ENCODE measurements at regions not wholly inside any gene's neighbourhood (a gene's known extent, or its start where the extent isn't known, plus 50 kb on each side); places are given as distances from the start of the nearest gene placed in this dataset.

GRCh38 chr6:138692978-138693909 is 80.3 kb upstream of the CCDC28A start:
- Histone ChIP-seq H3K27ac (peak overlapping the region; percentile 65 to 89 (median 70)), H3K4me3 (peak overlapping the region; percentile 68 to 97 (median 86)), H3K9me3 (no peaks in the 10 kb centered on the region), H3K36me3 (no peaks in the 10 kb centered on the region), H3K4me1 (peaks cover 0 to 7% (median 0%) of the 10 kb centered on the region in 4 donors), H3K27me3 (no peaks in the 10 kb centered on the region)
- peak in 2 of 3 donors; percentile 82 to 87 for DNase-seq
- TF ChIP-seq CTCF (IDR thresholded peaks at IDR 0.05) = peak in 3 of 6 experiments; percentile 17 to 30 (median 28)
- peak; percentile 64 to 66 for TF ChIP-seq POLR2A (IDR thresholded peaks at IDR 0.05)

GRCh38 chr6:138695193-138695592 is 78.4 kb upstream of the CCDC28A start:
- H3K9me3 ChIP-seq = no peaks in the 10 kb centered on the region
- H3K27me3 ChIP-seq = no peaks in the 10 kb centered on the region
- no peak for TF ChIP-seq POLR2A (IDR thresholded peaks at IDR 0.05)
- no peaks in the 10 kb centered on the region for H3K36me3 ChIP-seq
- no peak overlapping the region for H3K27ac ChIP-seq
- peaks cover 0 to 7% (median 0%) of the 10 kb centered on the region in 4 donors for H3K4me1 ChIP-seq
- DNase-seq = no peak
- no peak overlapping the region for H3K4me3 ChIP-seq

GRCh38 chr6:138714493-138714892 is 59.1 kb upstream of the CCDC28A start:
- no peak overlapping the region for H3K27ac ChIP-seq
- H3K27me3 ChIP-seq = no peaks in the 10 kb centered on the region
- no peaks in the 10 kb centered on the region for H3K9me3 ChIP-seq
- no peak for TF ChIP-seq CTCF (IDR thresholded peaks at IDR 0.05)
- TF ChIP-seq POLR2A (IDR thresholded peaks at IDR 0.05) = no peak
- no peaks in the 10 kb centered on the region for H3K36me3 ChIP-seq
- H3K4me1 ChIP-seq = no peaks in the 10 kb centered on the region
- no peak overlapping the region for H3K4me3 ChIP-seq
- DNase-seq = no peak

- Histone ChIP-seq H3K9me3 (no peaks in the 10 kb centered on the region), H3K36me3 (no peaks in the 10 kb centered on the region), H3K27me3 (no peaks in the 10 kb centered on the region), H3K27ac (no peak overlapping the region), H3K4me3 (no peak overlapping the region), H3K4me1 (no peaks in the 10 kb centered on the region)
- no peak for TF ChIP-seq POLR2A (IDR thresholded peaks at IDR 0.05)
- no peak for DNase-seq
Observed at GRCh38 chr6:138716013-138716412, 57.6 kb upstream of the CCDC28A start.

- TF ChIP-seq CTCF (IDR thresholded peaks at IDR 0.05) (no peak), POLR2A (IDR thresholded peaks at IDR 0.05) (no peak)
- no peaks in the 10 kb centered on the region for H3K9me3 ChIP-seq
- H3K27ac ChIP-seq = no peak overlapping the region
- H3K27me3 ChIP-seq = no peaks in the 10 kb centered on the region
- no peaks in the 10 kb centered on the region for H3K36me3 ChIP-seq
- no peak overlapping the region for H3K4me3 ChIP-seq
- no peak for DNase-seq
- no peaks in the 10 kb centered on the region for H3K4me1 ChIP-seq
Observed at GRCh38 chr6:138716971-138717665, 56.5 kb upstream of the CCDC28A start.

GRCh38 chr6:138719011-138719635 is 54.4 kb upstream of the CCDC28A start:
- Histone ChIP-seq H3K9me3 (no peaks in the 10 kb centered on the region), H3K4me1 (peaks cover 0 to 2% (median 0%) of the 10 kb centered on the region in 4 donors), H3K36me3 (no peaks in the 10 kb centered on the region), H3K27me3 (no peaks in the 10 kb centered on the region), H3K4me3 (no peak overlapping the region), H3K27ac (peak overlapping the region in 2 of 4 donors; percentile 41 to 65)
- no peak for DNase-seq
- TF ChIP-seq CTCF (IDR thresholded peaks at IDR 0.05) = no peak
- no peak for TF ChIP-seq POLR2A (IDR thresholded peaks at IDR 0.05)
